Keratinocyte (primary cell): ENCODE measurements at regions not wholly inside any gene's neighbourhood (a gene's known extent, or its start where the extent isn't known, plus 50 kb on each side); places are given as distances from the start of the nearest gene placed in this dataset.

Experiments used
- EZH2 ChIP-seq: IDR thresholded peaks from one replicate; pipeline ENCODE4 v1.6.1; 2012; ENCODE audit warnings: inconsistent platforms, mild to moderate bottlenecking, low read length, moderate library complexity
- TF ChIP-seq, protein P1 (sequence below), 3 experiments: IDR thresholded peaks in 1 of 3; conservative IDR thresholded peaks in 1 of 3; optimal IDR thresholded peaks in 1 of 3; 2 replicates in 2 of 3; 3 replicates in 1 of 3; pipeline versions ENCODE3 to v1.5.1; 2011; ENCODE audit warnings: low read length in 3 of 3, mild to moderate bottlenecking in 3 of 3, moderate library complexity in 2 of 3, control low read depth in 1 of 3, inconsistent platforms in 1 of 3; ENCODE audit not compliant: insufficient read depth in 2 of 3; ENCODE audit errors: extremely low read depth in 1 of 3

- TF ChIP-seq, protein P1, sequence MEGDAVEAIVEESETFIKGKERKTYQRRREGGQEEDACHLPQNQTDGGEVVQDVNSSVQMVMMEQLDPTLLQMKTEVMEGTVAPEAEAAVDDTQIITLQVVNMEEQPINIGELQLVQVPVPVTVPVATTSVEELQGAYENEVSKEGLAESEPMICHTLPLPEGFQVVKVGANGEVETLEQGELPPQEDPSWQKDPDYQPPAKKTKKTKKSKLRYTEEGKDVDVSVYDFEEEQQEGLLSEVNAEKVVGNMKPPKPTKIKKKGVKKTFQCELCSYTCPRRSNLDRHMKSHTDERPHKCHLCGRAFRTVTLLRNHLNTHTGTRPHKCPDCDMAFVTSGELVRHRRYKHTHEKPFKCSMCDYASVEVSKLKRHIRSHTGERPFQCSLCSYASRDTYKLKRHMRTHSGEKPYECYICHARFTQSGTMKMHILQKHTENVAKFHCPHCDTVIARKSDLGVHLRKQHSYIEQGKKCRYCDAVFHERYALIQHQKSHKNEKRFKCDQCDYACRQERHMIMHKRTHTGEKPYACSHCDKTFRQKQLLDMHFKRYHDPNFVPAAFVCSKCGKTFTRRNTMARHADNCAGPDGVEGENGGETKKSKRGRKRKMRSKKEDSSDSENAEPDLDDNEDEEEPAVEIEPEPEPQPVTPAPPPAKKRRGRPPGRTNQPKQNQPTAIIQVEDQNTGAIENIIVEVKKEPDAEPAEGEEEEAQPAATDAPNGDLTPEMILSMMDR (optimal IDR thresholded peaks at IDR 0.05 in 1 of 3, IDR thresholded peaks at IDR 0.05 in 1 of 3, conservative IDR thresholded peaks at IDR 0.05 in 1 of 3; ENCODE audit: extremely low read depth in 1 of 3, insufficient read depth in 2 of 3, low read length in 3 of 3) = no peak
- TF ChIP-seq EZH2 = no peak
Observed at GRCh38 chr9:120286530-120286929, 293.4 kb downstream of the CDK5RAP2 start.
